Stimulated activated CD8-positive, alpha-beta memory T cell treated with anti-CD3 and anti-CD28 coated beads, Interleukin-7, amount 100 ng/mL, for 48 hours (primary cell): ENCODE measurements at regions not wholly inside any gene's neighbourhood (a gene's known extent, or its start where the extent isn't known, plus 50 kb on each side); places are given as distances from the start of the nearest gene placed in this dataset.

Experiments
- DNase-seq, 2 donors: peaks; one replicate each; pipeline ENCODE4 v3.0.0-alpha.2; 2020; ENCODE audit warnings: low read depth in 1 of 2; ENCODE audit errors: extremely low read depth in 1 of 2

DNA sequence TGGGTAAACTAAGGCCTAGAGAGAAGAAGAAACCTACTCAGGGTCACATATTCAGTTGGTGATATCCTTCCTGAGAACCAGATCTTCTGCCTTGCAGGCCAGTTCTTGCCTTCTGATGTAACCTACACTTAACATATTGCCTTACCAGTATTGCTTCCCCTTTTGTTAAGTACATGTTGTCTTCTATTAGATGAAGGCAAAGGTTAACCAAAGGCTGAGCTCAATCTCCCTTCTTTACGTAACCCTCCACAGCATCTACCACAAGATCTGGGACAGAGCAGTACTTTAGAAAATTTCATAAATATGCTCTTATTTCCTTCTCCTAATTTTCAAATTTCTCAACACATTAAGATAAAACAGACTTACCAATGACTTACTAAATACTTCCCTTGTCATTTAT lies 474.4 kb downstream of the SH2D1A start:
- DNase-seq = no peak

DNA sequence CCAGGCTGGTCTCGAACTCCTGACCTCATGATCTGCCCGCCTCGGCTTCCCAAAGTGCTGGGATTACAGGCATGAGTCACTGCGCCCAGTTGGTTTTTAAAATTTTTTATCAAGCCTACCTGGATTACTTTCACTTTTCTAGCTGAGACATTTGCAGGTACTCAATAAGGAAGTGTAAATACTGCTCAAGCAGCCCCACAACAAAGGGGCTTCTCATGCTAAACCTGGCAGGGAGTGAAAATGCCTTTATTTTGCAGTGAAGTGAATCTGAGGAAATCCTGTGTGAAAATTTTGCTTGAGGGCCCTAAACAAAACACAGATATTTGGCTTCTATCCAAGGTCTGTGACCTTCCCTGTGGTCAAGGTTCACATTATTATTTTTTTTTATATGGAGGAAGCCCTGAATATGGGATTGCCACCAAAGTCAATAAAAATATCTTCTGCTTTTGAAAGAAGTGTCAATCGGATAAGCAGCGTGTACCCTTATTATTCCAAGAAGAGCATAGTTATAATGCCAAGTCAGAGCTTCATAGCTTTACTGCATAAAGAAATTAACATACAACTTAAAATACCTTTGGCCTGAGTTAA lies 481.0 kb downstream of the SH2D1A start:
- no peak for DNase-seq

DNA sequence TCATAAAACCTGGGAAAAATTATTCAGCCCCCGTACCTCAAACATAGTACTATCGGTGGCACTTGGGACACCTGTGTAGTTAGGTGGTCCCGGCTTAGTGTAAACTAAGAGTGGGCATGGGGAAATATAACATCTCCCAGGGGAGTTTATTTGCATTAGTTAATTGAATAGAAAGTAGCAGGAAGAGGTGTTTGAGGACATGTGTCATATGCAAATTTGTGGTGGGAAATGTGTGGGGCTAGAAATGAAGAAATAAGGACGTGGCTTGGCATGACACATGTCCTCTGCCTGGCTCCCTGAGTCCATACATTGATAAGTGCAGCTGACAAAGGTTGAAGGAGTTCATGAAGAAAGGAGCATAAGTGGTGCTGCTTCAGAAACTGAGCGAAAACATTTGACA lies 483.6 kb downstream of the SH2D1A start:
- no peak for DNase-seq

DNA sequence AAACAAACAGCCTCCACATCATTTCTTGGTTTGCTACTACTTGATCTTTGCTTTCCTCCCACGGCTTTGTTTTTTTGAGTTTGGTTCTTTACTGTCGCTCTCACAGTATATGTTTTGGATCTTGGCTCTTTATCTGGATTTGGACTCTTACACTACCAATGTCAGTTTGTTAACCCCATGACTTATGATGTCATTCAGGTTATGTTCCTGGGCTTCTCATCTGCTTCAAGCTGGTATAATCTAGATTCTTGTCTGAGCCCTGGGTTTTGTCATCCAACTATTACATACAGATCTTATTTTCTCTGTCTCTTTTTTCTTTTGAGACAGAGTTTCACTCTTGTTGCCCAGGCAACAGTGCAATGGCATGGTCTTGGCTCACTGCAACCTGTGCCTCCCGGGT lies 482.9 kb upstream of the TEX13C start:
- DNase-seq = no peak

DNA sequence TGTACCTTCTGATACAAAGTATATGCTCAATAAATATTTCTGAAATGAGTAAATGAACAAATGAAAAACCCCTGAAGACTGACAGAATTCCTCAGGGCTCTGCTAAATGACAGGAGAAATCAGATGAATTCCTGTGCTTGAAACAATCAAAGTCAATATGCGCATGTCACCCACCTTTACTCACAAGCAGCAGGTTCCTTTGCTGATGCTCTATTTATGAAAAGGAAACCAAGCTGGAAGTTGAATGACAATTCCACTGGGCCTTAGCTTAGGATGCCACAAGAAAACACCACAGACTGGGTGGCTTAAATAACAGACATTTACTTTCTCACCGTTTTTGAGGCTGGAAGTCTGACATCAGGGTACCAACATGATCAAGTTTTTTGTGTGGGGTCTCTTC lies 477.5 kb upstream of the TEX13C start:
- no peak for DNase-seq

DNA sequence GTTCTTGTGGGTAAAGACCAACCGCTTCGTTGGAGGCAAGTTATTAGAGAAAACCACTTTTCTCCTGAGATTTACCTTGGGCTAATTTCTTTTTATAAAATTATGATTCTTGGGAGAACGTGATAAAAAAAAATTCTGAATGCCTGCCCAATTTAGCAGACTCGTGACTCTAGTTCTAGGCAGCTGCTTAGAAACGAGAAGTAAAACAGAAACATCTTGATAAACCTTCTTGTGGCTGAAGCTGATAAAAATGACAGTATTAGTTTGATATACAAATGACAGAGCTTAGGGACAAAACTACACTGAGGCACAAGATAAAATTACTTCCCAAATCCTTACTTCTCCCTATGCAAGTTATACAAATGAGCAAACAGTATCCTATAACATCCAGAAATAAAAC lies 458.9 kb upstream of the TEX13C start:
- DNase-seq = no peak

DNA sequence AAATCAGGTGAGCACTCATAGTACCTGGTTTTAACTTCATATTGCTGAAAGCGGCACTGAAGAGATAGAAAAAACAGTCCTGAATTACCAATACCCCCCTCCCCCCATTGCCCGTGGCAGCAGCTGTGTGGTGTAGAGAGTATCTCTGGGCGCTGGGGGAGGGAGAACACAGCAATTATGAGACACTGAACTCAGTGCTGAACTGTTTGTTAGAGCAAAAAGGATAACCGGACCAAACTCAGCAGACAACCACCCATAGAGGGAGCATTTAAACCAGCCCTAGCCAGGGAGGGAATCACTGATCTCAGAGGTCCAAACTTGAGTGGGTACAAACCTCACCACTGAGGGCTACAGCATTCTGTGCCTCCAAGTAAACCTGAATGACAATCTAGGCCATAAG lies 457.4 kb upstream of the TEX13C start:
- no peak for DNase-seq

DNA sequence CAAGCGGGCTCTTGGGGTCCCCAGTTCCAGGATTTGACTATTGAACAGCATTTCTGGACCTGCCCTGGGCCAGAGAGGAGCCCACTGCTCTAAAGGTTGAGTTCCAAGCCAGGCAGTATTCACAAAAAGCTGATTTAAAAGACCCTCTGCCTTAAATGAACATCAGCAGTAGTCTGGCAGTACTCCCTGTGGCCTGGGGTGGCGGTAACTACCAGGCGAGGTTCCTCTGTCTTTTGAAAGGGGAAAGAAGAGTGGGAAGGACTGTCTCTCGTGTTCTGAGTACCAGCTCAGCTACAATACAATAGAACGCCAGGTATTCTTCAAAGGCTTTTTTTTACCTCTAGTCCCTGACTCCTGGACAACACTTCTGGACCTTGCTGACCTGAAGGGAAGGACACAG lies 456.4 kb upstream of the TEX13C start:
- DNase-seq = no peak

DNA sequence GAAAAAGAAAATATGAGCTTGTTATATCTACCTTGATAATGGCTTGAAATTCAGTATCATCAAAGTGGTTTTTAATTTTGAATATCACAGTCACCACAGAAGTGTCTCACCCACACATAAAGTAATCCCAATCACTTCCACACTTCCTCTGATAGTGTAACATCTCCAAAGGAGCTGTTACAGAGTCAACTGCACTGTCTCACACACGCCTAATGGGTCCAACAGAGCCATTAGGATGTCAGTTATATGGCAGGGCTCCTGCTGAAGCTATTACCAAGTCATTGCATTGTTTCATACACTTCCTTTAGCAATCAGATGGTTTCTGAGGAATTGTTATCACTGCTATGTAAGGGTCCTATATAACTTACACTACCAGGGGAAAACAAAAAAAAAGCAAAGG lies 432.1 kb upstream of the TEX13C start:
- no peak for DNase-seq

DNA sequence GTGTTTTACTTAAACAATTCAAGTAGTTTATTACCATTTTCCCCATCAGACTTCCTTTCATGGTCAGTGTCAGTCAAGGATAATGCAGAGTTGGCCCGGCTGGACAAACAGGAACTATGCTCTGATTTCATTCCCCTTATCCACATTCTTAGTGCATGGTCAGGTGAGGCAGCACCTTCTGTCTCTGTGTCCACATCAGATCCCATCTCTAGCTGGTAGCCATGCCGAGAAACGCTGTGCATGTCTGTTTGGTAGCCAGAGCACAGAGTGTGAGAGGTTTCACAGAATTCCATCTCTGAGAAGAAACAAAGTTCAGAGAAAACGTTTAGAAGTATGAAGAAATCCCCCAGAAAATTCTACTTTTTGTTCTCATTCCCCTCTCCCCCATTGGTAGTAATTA lies 423.7 kb upstream of the TEX13C start:
- no peak for DNase-seq

DNA sequence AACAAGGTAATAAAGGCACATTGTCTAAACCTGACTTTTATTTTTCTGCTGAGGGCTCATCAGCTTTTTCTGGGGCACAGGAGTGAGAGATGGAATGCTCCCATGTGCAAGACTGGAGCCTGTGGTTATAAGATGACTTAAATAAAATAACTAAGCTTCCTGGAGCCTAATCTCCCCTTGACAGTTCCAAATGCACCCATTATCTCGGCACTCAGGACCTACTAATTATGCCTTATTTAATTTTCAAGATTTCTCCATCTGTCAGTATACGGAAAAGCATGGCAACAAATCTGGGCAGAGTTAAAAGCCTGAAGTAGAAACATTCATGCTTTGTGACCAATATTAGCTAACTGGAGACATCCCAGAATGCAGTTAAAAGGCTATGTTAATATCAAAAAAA lies 416.7 kb upstream of the TEX13C start:
- DNase-seq = no peak

DNA sequence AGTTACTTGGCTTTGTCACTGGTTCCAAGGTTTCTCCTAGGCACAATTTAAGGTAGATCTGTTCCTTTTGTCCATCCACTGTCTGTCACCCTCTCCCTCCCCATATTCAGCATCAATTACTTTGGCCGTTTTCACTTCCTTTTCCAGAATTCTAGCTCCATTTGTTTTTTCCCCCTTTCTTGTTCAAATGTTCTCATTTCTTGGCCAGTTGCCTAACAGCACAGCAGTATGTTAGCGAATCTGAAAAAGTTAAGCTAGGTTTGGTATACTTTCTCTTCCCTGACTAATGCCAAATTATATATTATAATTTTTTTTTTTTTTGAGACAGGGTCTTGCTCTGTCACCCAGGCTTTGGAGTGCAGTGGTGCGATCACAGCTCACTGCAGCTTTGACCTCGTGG lies 409.1 kb upstream of the TEX13C start:
- DNase-seq = no peak

DNA sequence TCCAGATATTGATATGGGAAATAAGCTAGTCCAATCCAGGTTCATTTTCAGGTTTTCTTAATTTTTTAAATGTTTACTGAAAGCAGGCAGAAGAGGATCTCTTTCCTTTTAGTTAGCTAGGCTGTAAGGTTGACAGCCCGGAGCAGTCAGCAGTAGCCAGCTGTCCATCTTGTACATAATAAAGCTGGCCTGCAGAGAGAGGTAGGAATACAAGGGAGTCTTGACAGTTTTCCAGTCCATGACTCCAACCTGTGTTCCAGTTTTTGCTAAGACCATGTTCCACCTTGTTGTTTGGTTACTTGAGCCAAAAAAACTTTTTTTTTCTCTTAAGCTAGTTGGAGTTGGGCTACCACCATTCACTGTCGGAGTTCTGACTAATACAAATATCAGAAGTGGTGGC lies 402.7 kb upstream of the TEX13C start:
- no peak for DNase-seq

DNA sequence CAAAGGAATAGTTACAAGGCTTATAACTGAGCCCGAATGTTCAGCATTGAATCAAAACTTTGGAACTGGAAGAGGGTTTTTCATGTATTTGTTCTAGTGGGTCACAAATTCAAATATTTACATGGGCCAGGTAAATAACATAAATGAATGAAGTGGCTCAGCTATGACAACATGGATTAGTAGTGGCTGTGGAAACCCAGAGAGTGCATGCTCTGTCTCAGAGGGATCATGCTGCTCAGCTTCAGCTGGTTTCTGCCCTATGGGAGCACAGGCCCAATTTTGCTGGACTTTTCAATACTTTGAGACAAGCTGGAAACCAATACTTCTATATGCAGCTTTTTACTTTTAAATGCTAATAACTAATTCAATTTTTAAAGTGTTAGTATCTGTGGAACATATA lies 394.0 kb upstream of the TEX13C start:
- no peak for DNase-seq

DNA sequence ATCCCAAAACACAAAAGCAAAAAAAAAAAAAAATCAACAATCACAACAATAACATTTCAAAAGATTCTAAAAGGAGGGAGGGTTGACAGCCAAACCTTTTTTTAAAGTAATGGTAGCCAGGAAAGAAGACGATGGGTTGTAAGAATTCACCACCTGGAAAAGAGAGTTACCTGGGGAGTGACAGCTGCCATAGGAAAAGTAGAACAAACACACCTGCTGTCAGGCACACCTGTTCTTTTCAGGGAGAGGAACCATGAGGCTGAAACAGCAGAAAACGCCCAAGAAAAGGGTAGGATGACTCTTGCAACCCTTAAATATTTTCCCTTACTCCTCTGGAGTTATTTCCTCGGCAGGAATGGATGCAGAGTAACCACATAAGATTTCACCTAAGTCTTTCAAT lies 388.4 kb upstream of the TEX13C start:
- no peak for DNase-seq

DNA sequence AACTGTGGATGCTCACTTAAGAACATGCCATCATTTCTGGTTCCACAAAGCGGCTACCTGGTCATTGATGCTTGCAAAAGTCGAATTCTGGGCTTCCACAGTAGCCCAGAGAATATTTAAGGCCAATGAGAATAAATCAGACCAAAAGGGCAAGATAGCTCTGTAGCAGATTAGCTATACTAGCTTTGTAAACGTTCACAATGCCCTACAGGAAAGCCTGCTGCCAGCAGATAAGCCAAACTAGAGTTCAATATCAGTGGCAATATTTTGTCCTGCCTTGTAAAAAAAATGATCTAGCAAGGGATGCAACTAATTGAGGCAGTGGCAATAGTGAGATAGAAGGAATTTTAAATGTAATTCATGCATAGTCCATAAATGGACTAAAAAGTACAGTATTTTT lies 387.7 kb upstream of the TEX13C start:
- DNase-seq = no peak

DNA sequence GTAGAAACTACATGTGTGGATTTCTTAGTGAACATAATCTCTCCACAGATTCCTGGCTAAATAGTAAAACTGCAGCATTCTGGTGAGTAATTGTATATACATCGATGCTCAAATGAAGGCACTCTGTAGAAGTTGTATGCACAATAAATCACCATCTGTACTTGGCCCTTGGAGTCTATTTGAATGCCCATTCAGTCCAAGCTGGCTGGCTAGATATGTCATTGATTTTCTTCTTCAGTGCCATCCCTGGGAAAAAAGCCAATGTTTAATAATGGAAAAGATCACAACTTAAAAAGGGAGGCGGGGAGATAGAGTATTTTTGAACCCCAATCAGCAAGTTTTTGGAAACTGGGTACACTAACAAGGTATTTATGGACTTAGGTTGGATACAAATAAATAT lies 381.0 kb upstream of the TEX13C start:
- no peak for DNase-seq

DNA sequence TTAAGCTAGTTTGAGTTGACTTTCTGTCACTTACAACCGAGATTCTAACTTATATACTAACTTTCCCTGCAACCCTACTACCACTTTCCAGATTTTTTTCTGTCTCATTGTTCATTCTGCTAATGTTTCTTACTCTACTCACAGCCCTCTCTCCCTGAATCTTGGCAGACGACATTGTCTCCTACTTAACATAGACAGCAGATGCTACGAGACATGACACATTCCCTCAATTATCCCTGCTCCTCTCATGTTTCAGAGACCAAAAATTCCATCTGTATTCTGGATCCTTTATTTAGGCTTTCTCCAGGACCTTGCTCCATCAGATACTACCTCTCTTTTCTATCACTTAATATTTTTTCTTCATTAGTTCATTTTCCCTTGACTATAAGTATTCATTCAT lies 379.1 kb upstream of the TEX13C start:
- DNase-seq = no peak

DNA sequence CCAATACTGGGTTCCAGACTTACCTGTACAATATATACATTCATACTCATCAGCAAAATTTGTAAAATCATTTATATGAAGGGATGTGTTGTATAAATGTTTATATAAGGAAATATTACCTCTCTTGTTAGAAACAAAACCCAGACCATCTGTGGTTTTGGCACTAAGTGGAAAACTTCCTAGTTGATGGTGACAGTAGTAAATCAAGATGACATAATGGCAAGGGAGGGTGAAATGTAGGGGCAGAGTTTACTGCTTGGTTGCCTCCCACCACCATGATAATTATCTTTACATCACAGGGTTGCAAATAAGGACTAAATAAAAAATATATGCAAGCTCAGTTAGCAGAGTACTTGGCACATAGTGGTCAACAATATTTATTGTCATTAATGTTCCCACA lies 365.3 kb upstream of the TEX13C start:
- no peak for DNase-seq

DNA sequence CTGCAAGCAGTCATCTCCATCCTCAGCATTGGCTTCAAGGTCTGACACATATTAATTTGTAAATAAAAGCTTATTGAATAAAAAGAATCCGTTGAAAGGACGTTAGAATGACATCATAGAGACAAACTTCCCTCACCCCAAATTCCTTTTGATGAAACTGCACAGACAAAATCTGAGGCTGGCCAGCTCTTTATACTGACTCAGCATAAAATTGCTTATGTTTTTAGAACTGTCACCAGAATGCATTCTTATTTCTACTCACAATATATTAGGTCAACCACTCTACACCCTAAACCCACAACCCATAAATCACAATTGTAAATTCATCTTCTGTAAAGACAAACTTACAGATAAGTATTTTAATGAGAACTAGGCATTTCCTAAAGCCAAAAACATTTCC lies 359.2 kb upstream of the TEX13C start:
- DNase-seq = no peak

DNA sequence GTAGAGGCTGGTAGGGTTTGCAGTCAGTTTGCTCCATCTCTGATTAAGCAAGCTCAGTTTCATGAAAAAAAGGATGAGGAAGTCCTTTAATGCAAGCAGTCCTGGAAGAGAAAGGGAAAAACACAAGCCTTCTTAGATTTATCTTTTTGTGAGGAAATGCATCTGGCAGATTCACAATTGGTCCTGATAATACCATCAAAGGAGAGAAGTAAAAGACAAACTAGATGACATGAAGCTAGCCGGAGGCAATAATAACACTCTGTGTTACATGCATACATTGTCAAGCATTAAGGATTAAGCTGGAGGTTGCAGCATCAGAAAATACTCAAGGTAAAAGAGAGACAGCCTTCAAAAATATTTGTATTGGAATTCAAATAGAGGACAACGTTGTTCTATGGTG lies 356.0 kb upstream of the TEX13C start, which contains the start of gene TENM1:
Gene TENM1, minus strand, starts transcription at position 101 of the 400 bp plus-strand sequence.
- no peak for DNase-seq

DNA sequence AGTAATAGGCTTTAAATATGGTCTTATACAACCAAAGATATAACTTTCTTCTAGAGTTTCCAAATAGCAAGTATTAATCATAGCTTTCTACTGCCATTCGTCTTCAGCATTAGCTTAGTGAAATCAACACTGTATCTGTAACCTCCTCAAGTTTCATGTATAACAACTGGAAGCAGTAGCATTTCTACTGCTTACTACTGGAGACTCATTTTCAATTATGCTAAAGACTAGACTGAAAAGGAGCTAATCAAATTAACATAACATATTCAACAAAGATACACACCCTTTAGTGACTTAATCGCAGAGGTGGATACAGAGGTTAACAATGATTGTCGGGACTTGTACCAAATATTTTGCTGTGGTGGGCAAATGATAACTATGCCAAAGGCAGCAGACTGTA lies 344.2 kb upstream of the TEX13C start:
- no peak for DNase-seq

DNA sequence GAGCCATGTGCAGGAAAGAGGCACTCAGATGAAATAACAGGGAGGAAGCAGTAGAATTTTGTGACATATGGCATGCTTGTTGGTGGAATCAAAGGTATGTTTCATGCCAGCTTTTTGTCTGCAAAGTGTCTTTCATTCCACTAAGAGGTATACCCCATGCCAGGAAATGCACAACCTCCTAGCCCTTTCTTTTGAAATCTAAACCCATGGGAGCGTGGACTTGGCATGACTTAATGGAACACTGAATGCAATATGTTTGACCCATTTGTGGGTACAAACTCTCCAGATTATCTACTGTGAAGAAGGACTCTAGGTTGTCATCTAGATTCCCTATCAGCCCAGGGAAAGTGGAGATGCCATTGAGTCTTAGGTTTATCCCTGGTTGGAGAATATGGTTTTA lies 338.3 kb upstream of the TEX13C start:
- no peak for DNase-seq
